ENCODE measurements at regions not wholly inside any gene's neighbourhood (a gene's known extent, or its start where the extent isn't known, plus 50 kb on each side); places are given as distances from the start of the nearest gene placed in this dataset.

- TF ChIP-seq EZH2phosphoT487 (conservative IDR thresholded peaks at IDR 0.05; ENCODE audit: low read length) (no peak), CTCF (IDR thresholded peaks at IDR 0.05; ENCODE audit: insufficient read depth, low read length, poor library complexity, severe bottlenecking) (no peak)
- H3K9ac ChIP-seq (ENCODE audit: low read length), result no peak overlapping the region
- H3K9me3 ChIP-seq (ENCODE audit: insufficient read depth, low read length), result no peaks in the 10 kb centered on the region
- H3K79me2 ChIP-seq (ENCODE audit: insufficient read depth, low read length), result no peaks in the 10 kb centered on the region
- H2AFZ ChIP-seq (ENCODE audit: low read depth, low read length, severe bottlenecking), result no peak overlapping the region
- no peaks in the 10 kb centered on the region for H3K9me2 ChIP-seq (replicated peaks; ENCODE audit: insufficient read depth, low read length)
- no peaks in the 10 kb centered on the region for H3K36me3 ChIP-seq (ENCODE audit: low read length)
- H4K20me1 ChIP-seq (ENCODE audit: low read depth, low read length), result no peaks in the 10 kb centered on the region
- no peak overlapping the region for H3K4me3 ChIP-seq (ENCODE audit: insufficient read depth, low read length, poor library complexity, severe bottlenecking)
- H3F3A ChIP-seq (ENCODE audit: insufficient read depth), result no peaks in the 10 kb centered on the region
- H3K4me2 ChIP-seq (ENCODE audit: low read depth, low read length, poor library complexity, severe bottlenecking), result no peak overlapping the region
- H3K27me3 ChIP-seq (ENCODE audit: low read length), result no peaks in the 10 kb centered on the region
- no peak overlapping the region for H3K27ac ChIP-seq (ENCODE audit: low read depth, low read length)
Measured at GRCh38 chr15:46467041-46467440, 832.2 kb downstream of the SQOR start.

GRCh38 chr15:46471096-46471495 lies 836.3 kb downstream of the SQOR start:
- no peaks in the 10 kb centered on the region for H4K20me1 ChIP-seq (ENCODE audit: low read depth, low read length)
- H3K27me3 ChIP-seq (ENCODE audit: low read length), result no peaks in the 10 kb centered on the region
- H3K9me2 ChIP-seq (replicated peaks; ENCODE audit: insufficient read depth, low read length), result no peaks in the 10 kb centered on the region
- no peak overlapping the region for H2AFZ ChIP-seq (ENCODE audit: low read depth, low read length, severe bottlenecking)
- no peak overlapping the region for H3K4me2 ChIP-seq (ENCODE audit: low read depth, low read length, poor library complexity, severe bottlenecking)
- no peak overlapping the region for H3K27ac ChIP-seq (ENCODE audit: low read depth, low read length)
- H3K79me2 ChIP-seq (ENCODE audit: insufficient read depth, low read length), result no peaks in the 10 kb centered on the region
- H3F3A ChIP-seq (ENCODE audit: insufficient read depth), result no peaks in the 10 kb centered on the region
- TF ChIP-seq EZH2phosphoT487 (conservative IDR thresholded peaks at IDR 0.05; ENCODE audit: low read length), result no peak
- TF ChIP-seq CTCF (IDR thresholded peaks at IDR 0.05; ENCODE audit: insufficient read depth, low read length, poor library complexity, severe bottlenecking), result no peak
- H3K4me3 ChIP-seq (ENCODE audit: insufficient read depth, low read length, poor library complexity, severe bottlenecking), result no peak overlapping the region
- H3K9me3 ChIP-seq (ENCODE audit: insufficient read depth, low read length), result no peaks in the 10 kb centered on the region
- no peaks in the 10 kb centered on the region for H3K36me3 ChIP-seq (ENCODE audit: low read length)
- H3K9ac ChIP-seq (ENCODE audit: low read length), result no peak overlapping the region

GRCh38 chr15:46489276-46489675 lies 854.4 kb downstream of the SQOR start:
- Histone ChIP-seq H3K9me3 (ENCODE audit: insufficient read depth, low read length) (no peaks in the 10 kb centered on the region), H3K36me3 (ENCODE audit: low read length) (no peaks in the 10 kb centered on the region), H3K9ac (ENCODE audit: low read length) (no peak overlapping the region), H3K79me2 (ENCODE audit: insufficient read depth, low read length) (no peaks in the 10 kb centered on the region), H3K27ac (ENCODE audit: low read depth, low read length) (no peak overlapping the region), H3K27me3 (ENCODE audit: low read length) (no peaks in the 10 kb centered on the region), H3K4me3 (ENCODE audit: insufficient read depth, low read length, poor library complexity, severe bottlenecking) (no peak overlapping the region), H3F3A (ENCODE audit: insufficient read depth) (no peaks in the 10 kb centered on the region), H3K4me2 (ENCODE audit: low read depth, low read length, poor library complexity, severe bottlenecking) (no peak overlapping the region), H3K9me2 (replicated peaks; ENCODE audit: insufficient read depth, low read length) (no peaks in the 10 kb centered on the region), H2AFZ (ENCODE audit: low read depth, low read length, severe bottlenecking) (no peak overlapping the region), H4K20me1 (ENCODE audit: low read depth, low read length) (no peaks in the 10 kb centered on the region)
- TF ChIP-seq EZH2phosphoT487 (conservative IDR thresholded peaks at IDR 0.05; ENCODE audit: low read length), result no peak
- TF ChIP-seq CTCF (IDR thresholded peaks at IDR 0.05; ENCODE audit: insufficient read depth, low read length, poor library complexity, severe bottlenecking), result no peak

All from SU-DHL-6 (cell line).